ENCODE measurements at regions not wholly inside any gene's neighbourhood (a gene's known extent, or its start where the extent isn't known, plus 50 kb on each side); places are given as distances from the start of the nearest gene placed in this dataset.

DNA sequence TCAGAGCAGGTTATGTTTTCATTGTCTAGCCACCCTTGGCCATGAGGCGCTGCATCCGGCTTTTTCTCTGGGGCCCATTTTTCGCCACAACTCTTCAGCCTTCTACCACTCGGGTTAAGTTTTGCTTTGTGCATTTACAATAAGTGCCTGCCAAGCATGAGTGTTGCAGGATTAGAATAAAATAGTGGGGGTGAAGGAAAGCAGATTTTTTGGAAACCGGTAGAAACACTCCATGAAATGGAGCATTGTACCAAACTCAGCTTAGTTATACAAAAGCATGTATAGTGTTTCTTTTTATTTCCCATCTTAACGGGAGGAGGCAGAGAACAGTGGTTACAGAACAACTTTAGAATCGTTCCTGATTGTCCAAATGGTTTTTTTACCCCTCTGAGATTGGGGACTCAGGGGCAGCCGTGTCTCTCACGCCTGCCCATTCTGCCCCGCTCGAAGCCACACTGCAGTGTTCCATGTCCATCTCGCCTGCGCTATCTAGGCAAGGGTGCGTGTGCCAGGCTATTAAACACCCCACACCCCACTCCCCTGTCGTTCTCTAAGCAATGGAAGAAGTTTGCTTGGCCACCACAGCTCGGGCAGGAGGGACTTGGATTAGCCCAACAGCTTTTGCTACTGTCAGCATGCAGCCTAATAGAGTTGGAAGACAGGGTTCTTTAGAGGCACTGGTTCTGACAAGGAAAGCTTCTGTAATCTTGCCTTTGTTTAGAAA is 268.8 kb upstream of the WWC1 start:
- no peak for DNase-seq (ENCODE audit: low spot score)
- no peak for FAIRE-seq

DNA sequence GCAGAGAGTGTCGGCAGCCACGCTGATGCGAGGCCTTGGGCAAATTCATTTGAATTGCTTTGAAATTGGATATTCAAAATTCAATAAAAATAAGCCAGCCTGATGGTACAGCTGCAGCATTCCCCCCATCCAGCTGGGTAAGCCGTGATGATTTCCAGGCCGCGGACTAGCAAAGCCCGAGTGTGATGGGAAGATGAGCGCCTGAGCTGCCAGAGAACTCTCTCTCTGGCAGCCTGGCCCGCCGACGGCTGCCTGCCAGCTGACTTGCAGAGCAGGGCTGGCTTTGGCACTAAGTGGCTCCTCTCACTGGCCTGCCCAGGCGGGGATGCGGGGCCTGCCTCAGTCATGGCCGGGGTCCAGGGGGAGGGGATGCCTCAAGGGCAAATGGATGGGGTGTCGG is 268.3 kb upstream of the WWC1 start:
- no peak for DNase-seq (ENCODE audit: low spot score)
- FAIRE-seq, result no peak

DNA sequence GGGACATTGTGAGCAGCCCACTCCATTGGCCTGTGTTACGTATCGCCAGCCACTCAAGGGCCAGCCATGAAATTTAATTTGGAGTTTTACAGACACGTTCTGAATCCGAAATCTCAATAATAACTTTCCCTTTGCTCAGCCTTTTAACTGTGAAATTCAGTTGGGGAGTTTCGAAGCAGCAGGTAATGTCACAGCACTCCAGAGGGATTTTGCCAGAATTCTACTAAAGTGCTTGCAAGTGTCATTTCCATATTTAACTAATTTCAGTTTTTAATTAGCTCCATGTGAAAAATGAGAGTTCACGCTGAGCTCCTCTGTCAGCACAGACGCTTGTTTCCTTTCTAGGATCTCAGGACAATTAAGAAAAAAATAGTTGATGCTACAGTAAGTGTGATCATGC is 267.1 kb upstream of the WWC1 start:
- FAIRE-seq, result no peak
- DNase-seq (ENCODE audit: low spot score), result no peak

DNA sequence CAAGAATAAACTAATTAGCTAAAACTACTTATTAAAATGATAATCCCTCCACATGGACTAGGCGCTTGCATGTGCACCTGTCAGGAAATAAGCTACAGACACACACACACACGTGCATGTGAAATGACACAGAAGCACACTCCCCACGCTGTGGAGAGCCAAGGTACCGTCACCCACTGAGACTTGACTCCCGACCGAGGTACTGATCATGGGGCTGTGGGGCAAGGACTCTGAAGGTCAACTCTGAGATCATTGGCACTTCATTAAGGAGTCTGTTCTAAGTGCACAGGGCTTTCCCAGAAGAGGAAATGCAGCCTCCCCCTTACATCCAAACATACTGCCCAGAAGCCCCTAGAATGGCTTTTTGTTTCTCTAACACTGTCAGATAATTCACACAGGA is 264.4 kb upstream of the WWC1 start:
- no peak for FAIRE-seq
- DNase-seq (ENCODE audit: low spot score), result no peak

DNA sequence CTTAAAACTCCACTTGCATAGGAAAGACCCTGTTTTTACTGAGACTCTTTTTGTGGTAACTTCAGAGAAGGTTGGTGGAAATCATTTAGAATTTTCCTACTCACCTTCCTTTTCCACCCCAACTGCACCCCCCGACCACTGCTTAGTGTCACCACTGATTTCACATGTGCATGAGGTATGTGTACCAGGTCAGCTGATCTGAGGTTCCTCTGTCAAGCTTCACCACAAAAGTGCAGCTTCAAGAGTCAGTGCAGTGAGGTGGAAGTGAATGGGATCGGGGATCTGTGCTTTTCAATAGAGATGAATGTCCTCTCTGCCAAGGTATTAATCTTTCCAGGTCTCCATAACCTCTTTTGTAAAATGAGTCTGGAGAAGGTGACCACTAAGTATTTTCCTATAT is 260.5 kb upstream of the WWC1 start:
- no peak for FAIRE-seq
- no peak for DNase-seq (ENCODE audit: low spot score)

DNA sequence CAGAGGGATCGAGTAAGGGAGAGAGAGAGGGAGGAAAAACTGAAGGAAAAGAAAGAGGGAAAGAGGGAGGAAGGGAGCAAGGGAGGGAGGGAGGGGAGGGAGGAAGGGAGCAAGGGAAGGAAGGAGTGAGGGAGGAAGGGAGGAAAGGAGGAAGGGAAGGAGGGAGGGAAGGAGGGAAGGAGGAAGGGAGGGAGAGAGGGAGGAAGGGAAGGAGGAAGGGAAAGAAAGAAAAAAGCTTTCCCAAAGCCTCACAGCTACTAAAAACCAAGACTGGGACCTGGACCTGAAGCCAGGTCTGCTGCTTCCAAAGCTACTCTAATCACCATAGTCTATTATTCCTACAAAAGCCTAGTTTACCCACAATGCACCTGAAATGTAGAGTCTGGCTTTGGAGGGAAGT is 259.8 kb upstream of the WWC1 start:
- no peak for FAIRE-seq

DNA sequence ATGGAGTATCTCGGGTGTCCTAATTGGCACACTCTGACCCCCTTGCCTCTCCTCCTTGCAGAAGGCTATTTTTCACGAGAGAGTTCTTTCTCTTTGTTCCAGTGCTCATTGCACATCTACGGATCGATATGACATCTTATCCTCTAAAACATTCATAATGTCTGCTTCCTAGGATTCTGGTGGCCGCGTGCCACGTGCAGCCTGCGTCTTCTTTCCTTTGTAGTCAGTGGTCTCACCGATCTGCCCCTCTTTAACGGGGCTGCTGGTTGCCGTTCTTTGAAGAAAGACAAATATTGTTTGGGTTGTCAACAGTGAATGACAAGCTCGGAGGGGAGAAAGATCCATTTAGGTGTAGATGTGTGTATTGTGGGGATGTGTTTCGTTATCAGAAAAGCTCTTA is 252.4 kb upstream of the WWC1 start:
- FAIRE-seq (no peak), DNase-seq (ENCODE audit: low spot score) (no peak)

More for the DNA sequence above, 259.8 kb upstream of the WWC1 start:
- no peak for DNase-seq (ENCODE audit: low spot score)

DNA sequence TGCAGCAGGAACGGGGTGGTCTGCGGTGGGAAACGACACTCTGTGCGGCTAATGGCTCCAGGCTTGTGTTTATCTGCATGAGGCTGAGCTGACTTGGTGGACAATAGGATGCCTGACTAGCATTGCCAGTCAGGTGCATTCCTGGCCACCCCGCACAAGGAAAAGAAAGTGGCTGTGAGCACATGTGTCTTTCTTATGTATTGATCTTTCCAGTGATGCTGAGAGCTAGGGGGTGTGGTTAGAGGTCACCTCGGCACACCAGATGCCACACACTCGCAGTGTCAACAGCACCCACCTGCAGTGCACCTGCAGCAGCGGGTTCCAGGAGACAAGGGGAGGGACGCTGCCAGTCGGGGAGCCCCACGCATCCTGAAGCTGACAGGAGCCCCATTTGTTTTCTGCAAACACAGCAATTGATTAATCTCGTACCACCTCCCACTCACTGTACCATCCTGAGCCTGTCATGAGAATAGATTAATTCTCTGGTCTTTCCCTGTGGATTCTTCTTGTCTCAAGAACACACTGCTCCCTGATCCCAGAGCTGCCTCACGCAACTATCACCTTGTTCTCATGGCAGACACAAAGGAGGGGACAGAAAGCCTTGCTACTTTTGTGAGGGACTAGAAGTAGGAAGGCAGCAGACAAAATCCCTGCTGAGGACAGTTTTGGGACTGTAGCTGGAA is 251.7 kb upstream of the WWC1 start:
- no peak for FAIRE-seq
- no peak for DNase-seq (ENCODE audit: low spot score)

DNA sequence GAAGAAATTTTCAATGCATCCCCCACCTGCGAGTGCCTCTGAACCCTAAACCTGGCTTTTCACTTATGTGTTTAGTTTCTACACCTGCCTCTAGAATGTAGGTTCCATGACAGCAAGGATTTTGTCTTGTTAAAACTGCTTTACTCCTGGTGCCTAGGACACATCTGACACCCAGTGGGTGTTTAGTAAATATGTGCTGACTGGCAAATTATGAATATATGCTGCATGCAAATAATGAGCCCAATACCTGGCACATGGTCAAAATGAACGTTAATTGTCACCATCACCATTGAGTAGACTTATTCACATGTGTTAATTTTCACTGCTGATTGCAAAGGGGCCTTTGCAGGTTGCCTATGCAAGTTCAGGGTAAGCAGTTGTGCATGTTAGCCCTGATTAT is 249.9 kb upstream of the WWC1 start:
- FAIRE-seq, result no peak
- DNase-seq (ENCODE audit: low spot score), result no peak

DNA sequence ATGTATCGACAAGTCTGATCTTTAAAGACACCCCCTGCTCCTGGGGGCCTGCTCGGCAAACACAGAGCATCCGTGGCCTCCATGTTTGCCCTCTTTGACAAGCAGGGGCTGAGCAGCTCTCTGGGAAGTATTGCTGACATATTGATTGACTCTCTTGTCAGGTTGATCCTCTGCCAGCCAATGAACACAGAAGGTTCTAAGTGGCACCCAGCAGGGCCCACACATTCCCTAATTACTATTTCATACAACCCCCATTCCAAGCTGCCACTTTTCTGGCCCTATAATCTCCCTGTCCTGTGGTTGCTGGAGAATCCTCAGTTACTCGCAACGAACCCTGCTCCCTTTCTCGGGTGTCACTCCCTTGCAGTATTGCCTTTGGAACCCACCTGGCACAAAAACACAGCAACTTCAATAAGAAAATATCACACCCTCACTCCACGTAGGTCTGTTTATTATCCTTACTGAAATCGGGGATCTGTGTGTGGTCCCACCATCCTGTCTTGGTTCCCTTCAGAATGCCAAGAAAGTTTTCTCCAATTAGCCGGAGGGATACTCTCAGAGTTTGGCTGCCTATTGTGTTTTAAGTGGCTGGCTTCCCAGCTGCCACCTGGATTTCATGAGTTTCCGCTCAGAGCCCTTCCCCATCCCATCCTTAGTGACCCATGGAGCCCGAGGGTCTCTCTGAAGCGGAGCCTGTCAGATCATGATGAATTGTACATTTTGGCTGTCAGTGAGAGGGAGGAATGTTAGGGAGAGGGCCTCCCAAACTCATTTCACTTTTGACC is 249.0 kb upstream of the WWC1 start:
- FAIRE-seq (no peak), DNase-seq (ENCODE audit: low spot score) (no peak)

DNA sequence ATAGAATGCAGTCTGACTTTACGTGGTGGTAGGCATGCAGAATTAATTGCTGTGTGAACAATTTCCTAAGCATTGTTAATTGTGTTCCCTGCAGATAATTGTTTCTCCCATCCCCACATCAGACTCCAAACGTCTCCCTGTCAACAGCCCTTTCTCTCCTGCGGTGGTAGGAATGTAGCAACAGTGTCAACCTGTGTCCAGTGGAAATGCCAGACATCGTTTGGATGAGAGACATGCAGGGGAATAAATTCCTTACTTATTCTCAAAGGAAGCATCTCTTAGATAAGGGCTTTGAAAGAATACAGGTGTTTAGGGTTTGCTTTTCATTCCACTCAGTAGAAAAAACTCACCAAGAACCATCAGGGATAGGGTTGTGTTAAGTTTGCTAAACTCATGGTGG is 245.3 kb upstream of the WWC1 start:
- FAIRE-seq (no peak), DNase-seq (ENCODE audit: low spot score) (no peak)

DNA sequence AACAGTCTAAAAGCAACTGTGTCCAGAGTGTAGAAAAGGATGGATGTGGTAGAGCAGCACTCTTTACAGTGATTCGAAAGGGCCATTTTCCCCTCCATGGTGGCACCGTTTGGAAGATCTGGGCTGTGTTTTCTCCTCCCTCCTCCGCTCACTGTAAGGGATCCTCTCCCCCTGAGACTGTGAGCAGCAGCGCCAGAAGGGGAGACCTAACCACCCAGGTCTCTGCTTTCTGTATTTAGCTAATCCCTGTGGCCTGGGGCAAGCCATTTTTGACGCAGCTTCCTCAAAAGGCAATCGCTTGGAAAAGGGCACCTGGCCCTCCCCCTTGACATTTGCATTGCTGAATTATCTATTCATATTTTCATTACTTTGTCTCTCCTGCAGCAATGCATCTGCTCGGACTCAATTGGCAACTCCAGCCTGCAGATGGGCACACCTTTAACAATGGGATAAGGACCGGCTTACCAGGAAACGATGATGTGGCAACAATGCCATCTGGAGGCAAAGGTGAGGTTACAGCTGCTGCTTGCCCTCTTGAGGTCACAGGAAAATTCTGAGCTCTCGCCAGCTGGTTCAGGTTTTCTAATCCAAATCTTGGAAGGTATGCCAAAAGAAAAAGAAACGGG is 244.3 kb upstream of the WWC1 start:
- DNase-seq (ENCODE audit: low spot score) (peak; percentile 61), FAIRE-seq (peak; percentile 12)

DNA sequence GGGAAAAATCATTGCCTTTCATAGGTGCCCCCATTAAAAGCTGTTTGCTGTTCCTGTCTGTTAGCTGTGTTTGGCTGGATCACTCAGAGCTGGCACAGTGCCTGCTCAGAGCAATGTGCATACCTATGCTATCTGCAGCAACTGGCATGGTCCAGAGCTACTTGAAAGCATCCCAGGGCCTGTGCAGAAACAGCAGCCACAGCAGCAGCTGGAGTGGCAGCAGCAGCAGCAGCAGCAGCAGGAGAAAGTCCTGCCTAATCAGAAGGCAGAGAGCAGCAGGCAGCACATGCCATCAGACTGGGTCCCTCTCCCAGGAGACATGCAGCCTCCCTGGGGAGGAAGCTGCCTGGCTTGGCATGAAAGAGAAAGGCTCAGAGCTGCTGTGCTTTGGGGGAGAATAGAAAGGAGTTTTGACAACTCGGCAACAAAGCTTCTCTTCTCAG is 243.8 kb upstream of the WWC1 start:
- DNase-seq (ENCODE audit: low spot score), result no peak
- no peak for FAIRE-seq

DNA sequence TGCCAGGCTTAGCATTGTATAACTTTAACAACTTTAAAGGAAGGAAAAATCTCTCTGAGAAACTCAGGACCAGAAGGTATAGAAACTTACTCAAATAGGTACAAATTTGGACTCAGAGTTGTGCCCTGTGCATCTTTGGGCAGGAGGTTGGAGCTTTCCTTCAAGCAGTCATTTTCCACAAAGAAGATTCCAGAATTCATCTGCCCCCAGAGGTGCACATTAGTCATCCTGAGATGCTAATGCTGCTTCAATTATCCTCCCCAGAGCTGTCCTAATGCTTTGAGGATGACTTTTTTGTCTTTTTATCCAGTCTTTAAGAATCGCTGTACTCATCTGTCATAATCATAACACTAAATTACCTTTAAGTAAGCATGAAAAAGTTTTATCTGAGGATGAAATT is 243.0 kb upstream of the WWC1 start:
- FAIRE-seq (no peak), DNase-seq (ENCODE audit: low spot score) (no peak)

DNA sequence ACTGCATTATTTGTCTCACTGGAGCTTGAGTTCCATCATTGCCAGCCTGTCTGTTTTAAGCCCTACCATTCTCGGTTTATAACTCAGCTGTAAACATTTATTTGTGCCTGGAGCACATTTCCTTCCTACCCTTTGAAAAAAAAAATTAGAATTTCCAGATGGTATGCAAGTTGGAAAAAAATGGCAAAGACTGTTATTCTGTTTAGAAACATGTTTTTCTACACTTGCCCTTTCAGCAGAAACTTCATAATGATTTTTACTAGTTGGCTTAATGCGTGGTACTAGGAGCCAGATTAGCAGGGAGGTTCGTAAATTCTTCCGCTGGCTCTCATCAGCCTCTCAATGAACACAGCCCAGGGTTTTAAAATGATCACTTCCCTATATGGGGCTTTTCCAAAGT is 238.8 kb upstream of the WWC1 start:
- DNase-seq (ENCODE audit: low spot score), result no peak
- no peak for FAIRE-seq

DNA sequence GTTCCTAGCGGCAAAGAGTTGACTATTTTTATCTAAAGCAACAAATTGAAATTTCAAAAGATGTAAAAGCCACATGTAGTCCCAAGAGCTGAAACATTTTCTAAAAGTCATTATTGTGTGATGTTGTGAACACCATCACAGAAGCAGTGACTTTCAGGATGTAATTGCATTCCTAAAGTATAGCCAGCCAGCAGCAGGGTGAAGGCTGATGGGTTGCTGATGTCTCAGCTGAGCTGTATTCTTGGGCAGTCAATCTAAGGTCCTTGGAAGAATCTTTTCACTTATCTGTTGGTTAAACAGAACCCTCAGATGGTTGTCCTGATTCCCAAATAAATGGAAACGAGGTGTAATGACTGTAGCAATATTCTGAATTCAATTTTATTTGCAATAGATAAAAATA is 237.4 kb upstream of the WWC1 start:
- FAIRE-seq, result no peak
- no peak for DNase-seq (ENCODE audit: low spot score)

DNA sequence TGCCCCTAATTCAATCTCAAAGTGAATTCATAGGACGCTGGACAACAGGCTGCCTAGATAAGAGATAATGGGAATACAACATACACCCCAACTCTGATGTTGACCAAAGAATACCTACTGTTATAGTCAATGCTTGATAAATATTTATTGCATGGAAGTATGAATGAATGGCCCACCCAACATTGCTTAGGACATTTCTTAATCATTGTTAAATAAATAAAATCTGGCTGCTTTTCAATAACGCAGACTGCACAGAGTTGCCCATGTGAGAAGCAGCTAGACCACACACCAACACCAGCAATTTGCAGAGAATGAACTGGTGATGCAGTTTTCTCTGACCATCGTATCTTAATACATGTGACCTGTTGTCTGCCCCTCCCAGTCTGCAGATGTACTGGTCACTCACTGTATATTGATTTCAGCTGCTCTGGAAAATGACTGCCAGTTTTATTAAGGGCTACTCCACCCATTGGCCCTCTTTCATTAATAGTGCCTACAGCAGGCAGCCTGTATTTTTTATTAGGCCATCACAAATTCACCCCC is 236.2 kb upstream of the WWC1 start:
- no peak for FAIRE-seq

DNA sequence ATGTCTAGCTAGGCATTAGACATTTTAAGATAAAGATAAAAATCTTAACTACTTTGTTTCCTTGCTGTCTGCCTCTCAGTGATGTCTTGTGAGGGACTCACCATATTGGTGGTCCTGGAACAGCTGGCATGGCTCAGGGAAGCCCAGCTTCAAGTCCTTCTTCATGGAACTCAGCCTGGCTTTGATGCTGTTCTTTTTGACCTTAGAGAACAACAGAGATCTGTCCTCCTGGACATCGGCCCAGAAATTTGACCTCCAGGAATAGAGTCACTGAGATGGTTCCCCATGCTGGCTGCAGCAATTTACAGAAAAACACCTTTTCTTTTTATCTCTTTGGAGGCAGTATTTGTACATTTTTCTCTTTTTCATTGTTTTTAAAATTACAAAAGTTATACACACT is 235.5 kb upstream of the WWC1 start:
- no peak for FAIRE-seq
- DNase-seq (ENCODE audit: low spot score), result no peak

More for the DNA sequence above, 236.2 kb upstream of the WWC1 start:
- no peak for DNase-seq (ENCODE audit: low spot score)

DNA sequence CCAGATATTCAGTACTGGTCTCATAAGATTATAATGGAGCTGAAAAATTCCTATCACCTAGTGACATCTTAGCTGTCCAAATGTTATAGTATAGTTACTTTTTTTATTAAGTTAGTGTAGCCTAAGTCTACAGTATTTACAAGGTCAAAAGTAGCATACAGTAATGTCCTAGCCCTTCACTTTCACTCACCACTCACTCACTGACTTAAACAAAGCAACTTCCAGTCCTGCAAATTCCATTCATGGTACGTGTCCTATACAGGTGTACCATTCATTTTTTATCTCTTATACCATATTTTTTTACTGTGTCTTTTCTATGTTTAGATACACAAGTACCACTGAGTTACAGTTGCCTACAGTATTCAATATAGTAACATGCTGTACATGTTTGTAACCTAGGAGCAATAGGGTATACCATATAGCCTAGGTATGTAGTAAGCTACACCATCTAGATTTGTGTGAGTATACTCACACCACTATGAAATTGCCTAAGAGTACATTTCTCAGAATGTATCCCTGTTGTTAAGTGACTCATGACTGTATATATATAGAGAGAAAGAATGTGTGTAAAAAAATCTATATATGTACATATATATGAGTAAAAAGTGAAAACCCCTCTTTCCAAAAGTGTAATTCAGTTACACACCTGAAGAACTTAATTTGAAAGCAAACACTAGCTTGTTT is 234.8 kb upstream of the WWC1 start:
- FAIRE-seq (no peak), DNase-seq (ENCODE audit: low spot score) (no peak)

DNA sequence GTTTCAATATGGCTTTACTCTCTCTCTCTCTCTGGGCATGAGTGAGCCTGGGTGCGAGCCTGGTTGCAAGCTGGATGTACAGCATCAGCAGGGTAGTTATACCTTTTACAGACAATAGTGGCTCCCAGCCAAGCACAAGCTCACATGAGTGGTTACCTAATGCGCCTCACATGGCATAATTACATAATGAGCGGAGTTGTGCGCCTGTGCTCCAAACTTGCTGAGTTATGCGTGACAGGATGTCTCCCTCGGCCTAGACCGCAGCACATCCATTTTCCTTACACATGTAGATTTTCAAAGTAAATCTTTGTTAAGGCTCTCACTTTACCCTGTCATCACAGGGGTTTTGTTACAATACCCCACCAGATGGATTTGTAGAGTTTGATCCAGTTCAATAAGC is 233.5 kb upstream of the WWC1 start:
- FAIRE-seq (no peak), DNase-seq (ENCODE audit: low spot score) (no peak)

DNA sequence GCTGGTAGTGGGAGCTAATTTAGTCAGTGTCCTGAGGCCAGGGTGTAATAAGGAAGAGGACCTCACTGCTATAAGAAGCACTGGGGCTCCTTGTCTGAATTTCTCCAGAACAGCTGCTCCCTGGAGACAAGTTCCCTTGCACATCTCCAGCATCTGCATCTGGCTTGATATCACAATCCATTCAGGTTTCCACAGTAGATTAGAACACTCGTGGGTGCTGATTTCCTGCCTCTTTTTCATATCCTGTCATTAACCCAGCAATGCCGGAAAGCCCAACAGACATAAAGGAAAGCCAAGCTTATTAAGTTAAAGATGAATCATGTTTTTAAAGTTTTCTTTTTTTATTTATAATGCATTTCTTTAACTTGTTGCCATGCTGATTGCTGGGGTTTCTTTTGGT is 232.3 kb upstream of the WWC1 start:
- FAIRE-seq, result no peak
- DNase-seq (ENCODE audit: low spot score), result no peak

Measured in RCC 7860 (cell line).